HFFc6 (cell line): ENCODE measurements at regions not wholly inside any gene's neighbourhood (a gene's known extent, or its start where the extent isn't known, plus 50 kb on each side); places are given as distances from the start of the nearest gene placed in this dataset.

Experiments used
- DNase-seq: peaks from one replicate; pipeline ENCODE4 v3.0.0-alpha.2; 2018
- H3K27ac Mint-ChIP-seq: 2 replicates; pipeline ENCODE4 v1.8.0; 2020; ENCODE audit warnings: mild to moderate bottlenecking, mixed read lengths
- H3K27me3 Mint-ChIP-seq: 2 replicates; pipeline ENCODE4 v1.8.0; 2021; ENCODE audit warnings: mild to moderate bottlenecking, moderate library complexity, mixed read lengths; ENCODE audit not compliant: insufficient read depth
- H3K36me3 Mint-ChIP-seq: 2 replicates; pipeline ENCODE4 v1.8.0; 2021; ENCODE audit warnings: low read depth, mixed read lengths
- H3K4me1 Mint-ChIP-seq: 2 replicates; pipeline ENCODE4 v1.8.0; 2020; ENCODE audit warnings: low read depth, mixed read lengths
- H3K4me3 Mint-ChIP-seq: 2 replicates; pipeline ENCODE4 v1.8.0; 2020; ENCODE audit warnings: mild to moderate bottlenecking, moderate library complexity, mixed read lengths
- H3K9me3 Mint-ChIP-seq: 2 replicates; pipeline ENCODE4 v1.8.0; 2020; ENCODE audit warnings: mild to moderate bottlenecking, mixed read lengths
- TF ChIP-seq, protein P1 (sequence below): fragments of 200-600 bp; sonication (generic); IDR thresholded peaks from 2 replicates; pipeline ENCODE4 v1.5.0; 2021; ENCODE audit warnings: antibody characterized with exemption, mild to moderate bottlenecking

DNA sequence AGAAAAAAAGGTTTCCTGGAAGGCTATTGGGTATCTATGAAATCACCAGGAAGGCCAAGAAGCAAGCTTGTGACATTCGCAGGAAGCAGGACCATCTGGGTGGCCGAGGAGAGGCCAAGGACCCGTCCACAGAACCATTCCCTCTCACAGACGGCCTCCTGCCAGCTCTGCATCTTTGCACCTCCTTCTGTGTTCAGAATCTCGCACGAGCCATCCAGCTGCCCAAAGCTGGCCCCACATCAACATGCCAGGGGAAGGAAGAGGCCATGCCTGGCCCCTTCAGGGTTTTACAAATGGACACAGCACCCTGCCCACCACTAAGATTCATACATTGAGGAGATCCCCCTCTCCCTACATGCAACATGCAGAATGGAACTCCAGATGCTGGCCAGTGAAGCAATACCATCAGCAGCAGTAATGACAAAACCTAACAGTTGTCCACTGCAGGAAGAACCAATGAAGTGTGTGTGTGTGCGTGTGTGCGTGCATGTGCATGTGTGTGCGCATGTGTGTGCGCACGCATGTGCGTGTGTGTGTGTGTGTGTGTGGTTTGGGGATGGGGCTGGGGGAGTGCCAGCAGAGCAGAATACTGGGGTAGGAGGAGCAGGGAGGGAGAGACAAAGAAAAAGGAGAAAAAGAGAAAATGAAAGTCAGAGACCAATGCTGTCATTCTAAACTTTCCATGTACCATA lies 184.2 kb upstream of the FOXQ1 start:
- Mint-ChIP-seq H3K9me3 (no peaks in the 10 kb centered on the region), H3K27ac (no peak overlapping the region), H3K4me1 (peaks cover 17% of the 10 kb centered on the region), H3K4me3 (no peak overlapping the region), H3K36me3 (no peaks in the 10 kb centered on the region), H3K27me3 (peaks cover 13% of the 10 kb centered on the region)
- TF ChIP-seq, protein P1, sequence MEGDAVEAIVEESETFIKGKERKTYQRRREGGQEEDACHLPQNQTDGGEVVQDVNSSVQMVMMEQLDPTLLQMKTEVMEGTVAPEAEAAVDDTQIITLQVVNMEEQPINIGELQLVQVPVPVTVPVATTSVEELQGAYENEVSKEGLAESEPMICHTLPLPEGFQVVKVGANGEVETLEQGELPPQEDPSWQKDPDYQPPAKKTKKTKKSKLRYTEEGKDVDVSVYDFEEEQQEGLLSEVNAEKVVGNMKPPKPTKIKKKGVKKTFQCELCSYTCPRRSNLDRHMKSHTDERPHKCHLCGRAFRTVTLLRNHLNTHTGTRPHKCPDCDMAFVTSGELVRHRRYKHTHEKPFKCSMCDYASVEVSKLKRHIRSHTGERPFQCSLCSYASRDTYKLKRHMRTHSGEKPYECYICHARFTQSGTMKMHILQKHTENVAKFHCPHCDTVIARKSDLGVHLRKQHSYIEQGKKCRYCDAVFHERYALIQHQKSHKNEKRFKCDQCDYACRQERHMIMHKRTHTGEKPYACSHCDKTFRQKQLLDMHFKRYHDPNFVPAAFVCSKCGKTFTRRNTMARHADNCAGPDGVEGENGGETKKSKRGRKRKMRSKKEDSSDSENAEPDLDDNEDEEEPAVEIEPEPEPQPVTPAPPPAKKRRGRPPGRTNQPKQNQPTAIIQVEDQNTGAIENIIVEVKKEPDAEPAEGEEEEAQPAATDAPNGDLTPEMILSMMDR, result no peak
- DNase-seq, result no peak

DNA sequence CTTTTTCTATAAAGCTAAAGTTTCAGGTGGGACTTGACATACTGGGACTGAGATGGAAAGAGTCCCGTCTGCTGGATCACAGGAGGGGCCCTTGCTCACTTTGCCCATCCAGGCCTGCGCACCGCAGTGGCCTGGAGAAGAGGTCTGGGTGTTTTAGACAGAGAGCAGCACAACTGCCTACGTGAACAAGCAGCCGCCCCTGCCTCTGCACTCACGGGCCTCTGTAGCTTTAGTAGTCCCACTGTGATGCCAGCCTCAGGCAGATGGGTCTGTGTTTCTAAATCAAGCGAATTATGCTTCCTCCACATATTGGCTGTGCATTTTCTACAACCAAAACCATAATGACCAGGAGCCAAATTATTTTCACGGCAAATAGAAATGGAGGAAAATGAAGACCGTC lies 184.8 kb upstream of the FOXQ1 start:
- TF ChIP-seq, protein P1, result no peak
- Mint-ChIP-seq H3K27ac (no peak overlapping the region), H3K27me3 (peaks cover 18% of the 10 kb centered on the region), H3K9me3 (no peaks in the 10 kb centered on the region), H3K4me1 (peaks cover 12% of the 10 kb centered on the region), H3K4me3 (no peak overlapping the region), H3K36me3 (no peaks in the 10 kb centered on the region)
- DNase-seq, result no peak

DNA sequence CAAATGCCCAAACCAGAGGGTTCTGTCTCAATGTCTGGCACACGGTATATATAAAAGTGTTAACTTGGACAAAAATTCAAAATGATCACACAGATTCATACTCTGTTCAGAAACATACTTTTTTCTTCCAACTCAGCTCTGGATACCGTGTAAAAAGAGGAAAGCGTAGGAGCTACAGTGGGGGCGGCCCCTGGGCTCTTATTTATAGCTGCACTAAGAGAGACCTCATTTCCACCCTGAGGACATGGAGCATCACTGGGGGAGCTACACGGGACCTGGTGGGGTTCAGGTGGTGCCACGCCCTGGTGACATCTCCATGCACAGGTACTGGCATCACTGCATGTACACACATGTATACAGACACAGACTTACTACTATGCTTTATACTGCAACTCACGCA lies 185.9 kb upstream of the FOXQ1 start:
- TF ChIP-seq, protein P1, result no peak
- Mint-ChIP-seq H3K36me3 (no peaks in the 10 kb centered on the region), H3K9me3 (no peaks in the 10 kb centered on the region), H3K4me3 (no peak overlapping the region), H3K27me3 (peaks cover 21% of the 10 kb centered on the region), H3K27ac (no peak overlapping the region), H3K4me1 (peaks cover 1% of the 10 kb centered on the region)
- no peak for DNase-seq

DNA sequence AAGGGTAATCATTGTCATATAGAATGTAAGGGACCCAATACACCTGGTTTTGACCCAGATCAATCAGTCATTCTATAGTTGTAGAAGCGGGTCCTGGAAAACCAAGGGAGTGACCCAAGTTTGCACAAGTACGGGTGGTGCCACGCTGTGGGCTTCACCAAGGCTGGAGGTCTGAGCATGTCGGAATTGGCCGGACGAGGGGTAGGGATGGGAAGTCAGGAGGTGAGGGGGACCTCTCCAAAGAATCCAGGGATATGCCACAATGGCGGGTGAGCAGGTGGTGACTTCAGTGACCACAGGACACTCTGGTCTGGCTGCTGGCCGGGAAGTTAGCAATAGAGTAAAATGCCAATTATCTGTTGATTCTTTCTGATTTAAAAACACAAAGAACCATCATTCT lies 186.6 kb upstream of the FOXQ1 start:
- peaks cover 21% of the 10 kb centered on the region for H3K27me3 Mint-ChIP-seq
- H3K4me1 Mint-ChIP-seq, result no peaks in the 10 kb centered on the region
- TF ChIP-seq, protein P1, result no peak
- no peaks in the 10 kb centered on the region for H3K9me3 Mint-ChIP-seq
- DNase-seq, result no peak
- H3K36me3 Mint-ChIP-seq, result no peaks in the 10 kb centered on the region
- no peak overlapping the region for H3K27ac Mint-ChIP-seq
- H3K4me3 Mint-ChIP-seq, result no peak overlapping the region

DNA sequence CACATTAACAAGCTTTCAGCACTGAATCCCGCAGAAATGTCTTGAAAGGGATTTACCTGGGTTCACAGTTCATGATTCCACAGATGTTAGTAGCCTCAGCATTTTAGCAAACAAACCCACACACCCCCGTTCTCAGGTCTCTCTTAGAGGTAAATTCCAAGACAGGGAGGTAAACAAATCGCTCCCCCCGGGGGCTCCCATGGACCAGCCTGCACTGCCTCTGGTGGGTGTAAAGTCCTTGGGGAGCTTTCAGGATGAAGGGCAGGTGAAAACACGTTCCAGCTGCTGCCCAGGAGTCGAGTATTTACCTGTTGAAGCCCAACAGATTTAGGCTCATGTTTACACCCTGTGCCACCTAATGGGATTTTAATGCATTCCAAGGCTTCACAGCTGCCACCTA lies 187.0 kb upstream of the FOXQ1 start:
- no peaks in the 10 kb centered on the region for H3K36me3 Mint-ChIP-seq
- no peaks in the 10 kb centered on the region for H3K9me3 Mint-ChIP-seq
- no peak overlapping the region for H3K27ac Mint-ChIP-seq
- TF ChIP-seq, protein P1, result no peak
- H3K4me3 Mint-ChIP-seq, result no peak overlapping the region
- H3K4me1 Mint-ChIP-seq, result no peaks in the 10 kb centered on the region
- no peak for DNase-seq
- peaks cover 21% of the 10 kb centered on the region for H3K27me3 Mint-ChIP-seq
